Smooth muscle cell (in vitro differentiated cells): ENCODE measurements at regions not wholly inside any gene's neighbourhood (a gene's known extent, or its start where the extent isn't known, plus 50 kb on each side); places are given as distances from the start of the nearest gene placed in this dataset.

Source experiments
- DNase-seq: peaks from one replicate; lab custom pipeline; 2025; ENCODE audit not compliant: unreplicated experiment; lab: John Stamatoyannopoulos, UW
- H2AFZ ChIP-seq: fragments of 200-600 bp; sonication (generic); 2 replicates; pipeline ENCODE4 v1.6.0; 2016; ENCODE audit warnings: antibody characterized with exemption, low read depth, mild to moderate bottlenecking
- H3F3A ChIP-seq: fragments of 200-600 bp; sonication (generic); 2 replicates; pipeline ENCODE4 v1.6.0; 2017; ENCODE audit warnings: antibody characterized with exemption, low read depth
- H3K27ac ChIP-seq: fragments of 200-600 bp; sonication (generic); 2 replicates; pipeline ENCODE4 v1.5.1; 2016; ENCODE audit warnings: low read depth, mild to moderate bottlenecking
- H3K27me3 ChIP-seq: fragments of 200-600 bp; sonication (generic); 2 replicates; pipeline ENCODE4 v1.6.1; 2016; ENCODE audit warnings: low read depth, mild to moderate bottlenecking
- H3K36me3 ChIP-seq: fragments of 200-600 bp; sonication (generic); 2 replicates; pipeline ENCODE4 v1.5.1; 2016; ENCODE audit warnings: low read depth
- H3K4me1 ChIP-seq: fragments of 200-600 bp; sonication (generic); 2 replicates; pipeline ENCODE4 v1.5.1; 2016; ENCODE audit warnings: low read depth
- H3K4me2 ChIP-seq: fragments of 200-600 bp; sonication (generic); 2 replicates; pipeline ENCODE4 v1.6.0; 2016; ENCODE audit warnings: mild to moderate bottlenecking
- H3K4me3 ChIP-seq: fragments of 200-600 bp; sonication (generic); 2 replicates; pipeline ENCODE4 v1.5.1; 2016; ENCODE audit warnings: mild to moderate bottlenecking
- H3K79me2 ChIP-seq: fragments of 200-600 bp; sonication (generic); 2 replicates; pipeline ENCODE4 v1.6.0; 2016; ENCODE audit warnings: low read depth, mild to moderate bottlenecking
- H3K9ac ChIP-seq: fragments of 200-600 bp; sonication (generic); 2 replicates; pipeline ENCODE4 v1.6.0; 2016; ENCODE audit warnings: low read depth
- H3K9me3 ChIP-seq: fragments of 200-600 bp; sonication (generic); replicated peaks from 2 replicates; pipeline ENCODE4 v1.5.1; 2016; ENCODE audit warnings: low read depth
- H4K20me1 ChIP-seq: fragments of 200-600 bp; sonication (generic); 2 replicates; pipeline ENCODE4 v1.6.0; 2016; ENCODE audit warnings: low read depth
- WGBS: methylation state at CpG from one replicate; pipeline ENCODE4 v1.1.7; 2016; ENCODE audit warnings: low lambda C conversion rate; 5-methylcytosine and 5-hydroxymethylcytosine counted together
- TF ChIP-seq, protein P1 (sequence below): fragments of 200-600 bp; sonication (generic); IDR thresholded peaks from 2 replicates; pipeline ENCODE4 v1.5.1; 2017; ENCODE audit warnings: borderline replicate concordance, mild to moderate bottlenecking, antibody characterized with exemption; ENCODE audit not compliant: insufficient read depth, poor library complexity, severe bottlenecking

- Histone ChIP-seq H3K36me3 (no peaks in the 10 kb centered on the region), H4K20me1 (no peaks in the 10 kb centered on the region), H3K9me3 (no peaks in the 10 kb centered on the region), H2AFZ (no peak overlapping the region), H3K27me3 (peaks cover 4% of the 10 kb centered on the region), H3K4me2 (no peak overlapping the region), H3K27ac (no peak overlapping the region), H3K79me2 (no peaks in the 10 kb centered on the region), H3F3A (no peaks in the 10 kb centered on the region), H3K4me3 (no peak overlapping the region), H3K9ac (no peak overlapping the region), H3K4me1 (no peaks in the 10 kb centered on the region)
- TF ChIP-seq, protein P1, sequence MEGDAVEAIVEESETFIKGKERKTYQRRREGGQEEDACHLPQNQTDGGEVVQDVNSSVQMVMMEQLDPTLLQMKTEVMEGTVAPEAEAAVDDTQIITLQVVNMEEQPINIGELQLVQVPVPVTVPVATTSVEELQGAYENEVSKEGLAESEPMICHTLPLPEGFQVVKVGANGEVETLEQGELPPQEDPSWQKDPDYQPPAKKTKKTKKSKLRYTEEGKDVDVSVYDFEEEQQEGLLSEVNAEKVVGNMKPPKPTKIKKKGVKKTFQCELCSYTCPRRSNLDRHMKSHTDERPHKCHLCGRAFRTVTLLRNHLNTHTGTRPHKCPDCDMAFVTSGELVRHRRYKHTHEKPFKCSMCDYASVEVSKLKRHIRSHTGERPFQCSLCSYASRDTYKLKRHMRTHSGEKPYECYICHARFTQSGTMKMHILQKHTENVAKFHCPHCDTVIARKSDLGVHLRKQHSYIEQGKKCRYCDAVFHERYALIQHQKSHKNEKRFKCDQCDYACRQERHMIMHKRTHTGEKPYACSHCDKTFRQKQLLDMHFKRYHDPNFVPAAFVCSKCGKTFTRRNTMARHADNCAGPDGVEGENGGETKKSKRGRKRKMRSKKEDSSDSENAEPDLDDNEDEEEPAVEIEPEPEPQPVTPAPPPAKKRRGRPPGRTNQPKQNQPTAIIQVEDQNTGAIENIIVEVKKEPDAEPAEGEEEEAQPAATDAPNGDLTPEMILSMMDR: no peak
- 84% methylated on average over 3 of the region's 3 CpGs for WGBS
- no peak for DNase-seq
Observed at GRCh38 chr1:5638582-5638981, 353.6 kb downstream of the NPHP4 start.

- DNase-seq: no peak
- H3K9me3 ChIP-seq: no peaks in the 10 kb centered on the region
Observed at GRCh38 chr1:5637171-5637570, 355.1 kb downstream of the NPHP4 start.

GRCh38 chr1:5634893-5635292 is 357.3 kb downstream of the NPHP4 start:
- H3K27ac ChIP-seq: no peak overlapping the region
- H3K4me3 ChIP-seq: no peak overlapping the region
- no peaks in the 10 kb centered on the region for H3K9me3 ChIP-seq
- peaks cover 4% of the 10 kb centered on the region for H3K27me3 ChIP-seq
- no peak overlapping the region for H3K4me2 ChIP-seq
- no peaks in the 10 kb centered on the region for H3K79me2 ChIP-seq
- H2AFZ ChIP-seq: no peak overlapping the region
- no peaks in the 10 kb centered on the region for H3K36me3 ChIP-seq
- no peaks in the 10 kb centered on the region for H3K4me1 ChIP-seq
- TF ChIP-seq, protein P1: no peak
- DNase-seq: no peak
- 82% methylated on average over 4 of the region's 4 CpGs for WGBS
- H3K9ac ChIP-seq: no peak overlapping the region
- no peaks in the 10 kb centered on the region for H3F3A ChIP-seq
- H4K20me1 ChIP-seq: no peaks in the 10 kb centered on the region

More at GRCh38 chr1:5637171-5637570, 355.1 kb downstream of the NPHP4 start:
- WGBS: 78% methylated on average over 2 of the region's 2 CpGs
- no peaks in the 10 kb centered on the region for H4K20me1 ChIP-seq
- H3K4me1 ChIP-seq: no peaks in the 10 kb centered on the region
- no peak overlapping the region for H3K4me3 ChIP-seq
- H3F3A ChIP-seq: no peaks in the 10 kb centered on the region
- H3K9ac ChIP-seq: no peak overlapping the region
- peaks cover 4% of the 10 kb centered on the region for H3K27me3 ChIP-seq
- TF ChIP-seq, protein P1: no peak
- no peak overlapping the region for H3K27ac ChIP-seq
- no peak overlapping the region for H3K4me2 ChIP-seq
- no peaks in the 10 kb centered on the region for H3K36me3 ChIP-seq
- no peak overlapping the region for H2AFZ ChIP-seq
- no peaks in the 10 kb centered on the region for H3K79me2 ChIP-seq

- Histone ChIP-seq H3K9me3 (no peaks in the 10 kb centered on the region), H3K27ac (no peak overlapping the region), H3K36me3 (no peaks in the 10 kb centered on the region), H3K27me3 (peaks cover 4% of the 10 kb centered on the region), H2AFZ (no peak overlapping the region), H3K79me2 (no peaks in the 10 kb centered on the region), H3K4me2 (no peak overlapping the region), H3K4me3 (no peak overlapping the region), H3F3A (no peaks in the 10 kb centered on the region), H4K20me1 (no peaks in the 10 kb centered on the region), H3K9ac (no peak overlapping the region), H3K4me1 (no peaks in the 10 kb centered on the region)
- TF ChIP-seq, protein P1: no peak
- 91% methylated on average over 10 of the region's 10 CpGs for WGBS
- DNase-seq: no peak
Observed at GRCh38 chr1:5632814-5633213, 359.4 kb downstream of the NPHP4 start.
